HepG2 (cell line): ENCODE measurements at regions not wholly inside any gene's neighbourhood (a gene's known extent, or its start where the extent isn't known, plus 50 kb on each side); places are given as distances from the start of the nearest gene placed in this dataset.

Source experiments
- ATAC-seq: fragments of 200-7000 bp; cut with Tn5 transposase; 3 replicates; pipeline ENCODE4 v1.9.1; 2020; ENCODE audit warnings: mild to moderate bottlenecking, moderate library complexity
- BruUV-seq: library from RNA; stranded (reverse); fragments of 400-500 nt; replicated peaks from 2 replicates; lab custom pipeline; 2021; lab: Mats Ljungman, UMichigan
- CTCF ChIA-PET: fragments of 300-600 bp; formaldehyde crosslinking; extraction: SDS; loops from one replicate; lab custom pipeline; 2021; ENCODE audit warnings: low total read pairs, inconsistent platforms, low intra/inter-chr PET ratio; lab: Yijun Ruan, JAX
- POLR2A ChIA-PET: fragments of 350-600 bp; sonication (Branson Sonifier 250); formaldehyde crosslinking; loops from one replicate; lab custom pipeline; 2020; ENCODE audit warnings: antibody characterized with exemption, inconsistent platforms; lab: Yijun Ruan, JAX
- DNase-seq: peaks from one replicate; pipeline ENCODE4 v3.0.0-alpha.2; 2015; ENCODE audit warnings: low spot score
- FAIRE-seq: peaks from 3 replicates; lab custom pipeline; 2011; peaks lifted over from hg19 to GRCh38; lab: Jason Lieb, UNC
- H2AFZ ChIP-seq: one replicate; pipeline ENCODE4 v1.6.1; 2011; ENCODE audit warnings: low read length, inconsistent platforms
- H3K27ac ChIP-seq: fragments of 300-600 bp; 3 replicates; pipeline ENCODE4 v1.8.0; 2011; ENCODE audit warnings: mixed run types, mild to moderate bottlenecking, mixed read lengths, low read length, inconsistent platforms; ENCODE audit not compliant: insufficient read depth; ENCODE audit errors: extremely low read length
- H3K27me3 ChIP-seq, 2 experiments: fragments of 200-600 bp in 1 of 2; 2 replicates in 1 of 2; 3 replicates in 1 of 2; pipeline versions ENCODE4 v1.6.0 to v1.8.0; 2011; ENCODE audit warnings: low read length in 2 of 2, mild to moderate bottlenecking in 2 of 2, moderate library complexity in 2 of 2, inconsistent platforms in 1 of 2; ENCODE audit not compliant: insufficient read depth in 2 of 2, control insufficient read depth in 1 of 2
- H3K36me3 ChIP-seq, 2 experiments: fragments of 200-600 bp in 1 of 2; replicated peaks in 1 of 2; 2 replicates in 1 of 2; 3 replicates in 1 of 2; pipeline versions ENCODE4 v1.5.1 to v1.8.0; 2011; ENCODE audit warnings: low read length in 2 of 2, inconsistent platforms in 1 of 2; ENCODE audit not compliant: insufficient read depth in 2 of 2, control insufficient read depth in 1 of 2
- H3K4me1 ChIP-seq: 2 replicates; pipeline ENCODE4 v1.5.1; 2012; ENCODE audit warnings: low read length, inconsistent platforms; ENCODE audit not compliant: insufficient read depth
- H3K4me2 ChIP-seq: 2 replicates; pipeline ENCODE4 v1.6.0; 2011; ENCODE audit warnings: low read depth, low read length, inconsistent platforms
- H3K4me3 ChIP-seq, 3 experiments: fragments of 200-600 bp in 1 of 3; sonication (generic), shearing (Covaris generic) in 1 of 3; replicated peaks in 1 of 3; 2 replicates each; pipeline ENCODE4 v1.5.1; 2011 to 2016; ENCODE audit warnings: low read length in 3 of 3, inconsistent platforms in 2 of 3, low read depth in 2 of 3, mild to moderate bottlenecking in 2 of 3, control low read depth in 1 of 3, mixed read lengths in 1 of 3; ENCODE audit not compliant: insufficient read depth in 1 of 3
- H3K79me2 ChIP-seq: one replicate; pipeline ENCODE4 v1.6.1; 2011; ENCODE audit warnings: low read length, inconsistent platforms; ENCODE audit not compliant: insufficient read depth
- H3K9ac ChIP-seq: 2 replicates; pipeline ENCODE4 v1.6.0; 2011; ENCODE audit warnings: mild to moderate bottlenecking, low read depth, low read length, inconsistent platforms; ENCODE audit not compliant: insufficient read depth
- H3K9me3 ChIP-seq: 2 replicates; pipeline ENCODE4 v1.5.1; 2012; ENCODE audit warnings: mild to moderate bottlenecking, low read length
- H4K20me1 ChIP-seq: 2 replicates; pipeline ENCODE4 v1.6.0; 2011; ENCODE audit warnings: inconsistent platforms, mild to moderate bottlenecking, low read length, moderate library complexity; ENCODE audit not compliant: insufficient read depth
- ERF ChIP-seq: IDR thresholded peaks from 2 replicates; pipeline ENCODE4 v1.6.1; 2018; ENCODE audit warnings: missing biosample characterization, missing genetic modification reagents
- MAX ChIP-seq: IDR thresholded peaks from 2 replicates; pipeline ENCODE4 v1.6.1; 2012; ENCODE audit warnings: inconsistent platforms
- NR1H2 ChIP-seq: sonication (generic); formaldehyde crosslinking; IDR thresholded peaks from 2 replicates; pipeline ENCODE4 v1.8.1; 2022; ENCODE audit warnings: low read depth, missing genetic modification reagents, borderline replicate concordance
- RBM39 ChIP-seq: fragments of 200-400 bp; formaldehyde crosslinking; IDR thresholded peaks from one replicate; pipeline ENCODE4 v1.6.1; 2018; ENCODE audit warnings: antibody characterized with exemption, mild to moderate bottlenecking, low read depth, low read length; ENCODE audit not compliant: poor library complexity, severe bottlenecking
- SMAD3 ChIP-seq: sonication (generic); formaldehyde crosslinking; IDR thresholded peaks from 2 replicates; pipeline ENCODE4 v1.4.0; 2020; ENCODE audit warnings: missing genetic modification reagents
- SOX5 ChIP-seq: IDR thresholded peaks from 2 replicates; pipeline ENCODE4 v1.6.1; 2016; ENCODE audit warnings: borderline replicate concordance
- STAG1 ChIP-seq: sonication (generic); formaldehyde crosslinking; IDR thresholded peaks from 2 replicates; pipeline ENCODE4 v1.4.0; 2020; ENCODE audit warnings: missing genetic modification reagents
- ZBTB42 ChIP-seq: sonication (generic); formaldehyde crosslinking; IDR thresholded peaks from 2 replicates; pipeline ENCODE4 v1.5.0; 2020; ENCODE audit warnings: mild to moderate bottlenecking, missing genetic modification reagents
- ZNF337 ChIP-seq: sonication (generic); formaldehyde crosslinking; IDR thresholded peaks from 2 replicates; pipeline ENCODE4 v1.5.1; 2020; ENCODE audit warnings: missing genetic modification reagents, low read depth, mild to moderate bottlenecking, borderline replicate concordance
- ZNF557 ChIP-seq: sonication (generic); formaldehyde crosslinking; IDR thresholded peaks from 2 replicates; pipeline ENCODE4 v1.4.0; 2020; ENCODE audit warnings: missing genetic modification reagents
- ZNF558 ChIP-seq: sonication (generic); formaldehyde crosslinking; IDR thresholded peaks from 2 replicates; pipeline ENCODE4 v1.9.0; 2022; ENCODE audit warnings: mild to moderate bottlenecking, missing genetic modification reagents, borderline replicate concordance
- ZNF615 ChIP-seq: sonication (generic); formaldehyde crosslinking; IDR thresholded peaks from 2 replicates; pipeline ENCODE4 v1.5.0; 2020; ENCODE audit warnings: mild to moderate bottlenecking, missing genetic modification reagents, borderline replicate concordance
- ZNF724P ChIP-seq: sonication (generic); formaldehyde crosslinking; IDR thresholded peaks from 2 replicates; pipeline ENCODE4 v1.8.0; 2022; ENCODE audit warnings: missing genetic modification reagents, borderline replicate concordance
- ZSCAN20 ChIP-seq: sonication (generic); formaldehyde crosslinking; IDR thresholded peaks from 2 replicates; pipeline ENCODE4 v1.4.0; 2020; ENCODE audit warnings: missing genetic modification reagents, mild to moderate bottlenecking, borderline replicate concordance
- WGBS: methylation state at CpG from one replicate; pipeline ENCODE4 v1.1.6; 2017; ENCODE audit warnings: low lambda C conversion rate; 5-methylcytosine and 5-hydroxymethylcytosine counted together
- in situ Hi-C: cut with HindIII; loops from 2 replicates; pipeline ENCODE4 v1.10.0; 2017; ENCODE audit warnings: low pct_unique_long_range_greater_than_20kb; ENCODE audit not compliant: extremely low pct_ligation_motif_present
- intact Hi-C: fragments of 100-400 bp; cut with micrococcal nuclease; formaldehyde crosslinking; loops from one replicate; pipeline ENCODE4 v1.10.0; 2022; ENCODE audit not compliant: unreplicated experiment
- TF ChIP-seq, protein P1 (sequence below): sonication (generic); formaldehyde crosslinking; IDR thresholded peaks from 2 replicates; pipeline ENCODE4 v1.9.0; 2021; ENCODE audit warnings: missing genetic modification reagents, borderline replicate concordance

DNA sequence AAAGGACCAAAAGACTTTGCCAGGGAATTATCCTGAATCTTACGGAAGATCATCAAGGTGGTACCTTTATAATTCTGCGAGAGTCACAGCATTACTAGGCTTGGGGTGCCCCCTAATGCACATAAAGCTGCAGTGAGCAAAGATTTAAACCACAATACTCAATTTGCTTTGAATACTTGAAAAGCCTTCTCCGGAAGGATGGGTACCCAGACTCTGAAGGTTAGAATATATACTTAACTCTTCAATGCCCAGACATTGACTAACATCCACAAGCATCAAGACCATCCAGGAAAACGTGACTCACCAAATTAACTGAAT lies 117.8 kb upstream of the KCNH8 start:
- H3K9me3 ChIP-seq, result no peaks in the 10 kb centered on the region
- no peak for ATAC-seq
- in situ Hi-C loops, result no loop called here
- CTCF ChIA-PET, result no interaction called here
- no TSS peak for BruUV-seq
- TF ChIP-seq RBM39, result no peak
- TF ChIP-seq MAX, result no peak
- TF ChIP-seq SMAD3 (CRISPR knock-in tag), result no peak
- TF ChIP-seq STAG1 (CRISPR knock-in tag), result peak; percentile 28; the same call in 1 of the 2 replicates
- TF ChIP-seq, all 625 proteins: peak for 1
- no peak overlapping the region for H3K4me3 ChIP-seq
- no peaks in the 10 kb centered on the region for H3K27me3 ChIP-seq
- DNase-seq (no peak), FAIRE-seq (no peak)
- POLR2A ChIA-PET, result no interaction called here
- WGBS, result 0% methylated on average over 4 of the region's 4 CpGs
- H4K20me1 ChIP-seq, result no peaks in the 10 kb centered on the region
- no peak overlapping the region for H3K27ac ChIP-seq
- H3K4me1 ChIP-seq, result no peaks in the 10 kb centered on the region
- H3K9ac ChIP-seq, result no peak overlapping the region
- H2AFZ ChIP-seq, result no peak overlapping the region
- no peak overlapping the region for H3K4me2 ChIP-seq
- no peaks in the 10 kb centered on the region for H3K79me2 ChIP-seq
- H3K36me3 ChIP-seq, result no peaks in the 10 kb centered on the region
- intact Hi-C loops, result no loop called here

DNA sequence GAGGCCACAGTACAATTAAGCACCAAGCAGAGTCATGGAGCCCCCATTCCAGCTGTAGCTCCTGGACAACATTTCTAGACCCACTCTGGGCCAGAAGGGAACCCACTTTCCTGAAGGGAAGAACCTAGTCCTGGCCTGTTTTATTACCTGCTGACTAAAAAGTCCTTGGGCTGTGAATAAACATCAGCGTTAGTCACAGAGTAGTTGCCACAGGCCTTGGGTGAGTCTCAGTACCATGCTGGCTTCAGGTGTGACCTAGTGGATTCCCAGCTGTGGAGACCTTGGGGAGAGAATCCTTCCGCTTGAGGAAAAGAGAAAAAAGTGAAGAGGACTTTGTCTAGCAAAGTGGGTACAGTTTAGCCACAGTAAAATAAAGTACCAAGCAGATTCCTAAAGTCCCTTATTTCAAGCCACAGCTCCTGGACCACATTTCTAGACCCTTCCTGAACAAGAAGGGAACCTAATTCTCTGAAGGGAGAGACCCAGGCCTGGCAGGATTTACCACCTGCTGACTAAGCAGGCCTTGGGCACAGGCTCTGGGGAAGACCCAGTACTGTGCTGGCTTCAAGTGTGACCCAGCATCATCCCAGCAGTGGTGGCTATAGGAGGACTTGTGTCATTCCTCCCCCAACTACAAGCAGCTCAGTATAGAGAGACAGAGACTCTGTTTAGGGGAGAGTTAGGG lies 118.3 kb upstream of the KCNH8 start:
- H3K9ac ChIP-seq, result no peak overlapping the region
- H3K9me3 ChIP-seq, result no peaks in the 10 kb centered on the region
- no peak overlapping the region for H2AFZ ChIP-seq
- H3K36me3 ChIP-seq, result no peaks in the 10 kb centered on the region
- FAIRE-seq, result no peak
- ChIA-PET POLR2A (no interaction called here), CTCF (no interaction called here)
- no TSS peak for BruUV-seq
- H3K4me1 ChIP-seq, result no peaks in the 10 kb centered on the region
- WGBS, result 0% methylated on average over 2 of the region's 2 CpGs
- no peaks in the 10 kb centered on the region for H4K20me1 ChIP-seq
- no peak overlapping the region for H3K4me3 ChIP-seq
- no peak for DNase-seq
- H3K4me2 ChIP-seq, result no peak overlapping the region
- TF ChIP-seq NR1H2 (CRISPR knock-in tag) (no peak), ERF (CRISPR knock-in tag) (no peak), ZNF557 (CRISPR knock-in tag) (no peak), ZNF558 (no peak), ZBTB42 (CRISPR knock-in tag) (no peak), ZSCAN20 (no peak), ZNF724P (CRISPR knock-in tag) (no peak), ZNF615 (no peak), ZNF337 (no peak), SOX5 (no peak)
- TF ChIP-seq, protein P1, sequence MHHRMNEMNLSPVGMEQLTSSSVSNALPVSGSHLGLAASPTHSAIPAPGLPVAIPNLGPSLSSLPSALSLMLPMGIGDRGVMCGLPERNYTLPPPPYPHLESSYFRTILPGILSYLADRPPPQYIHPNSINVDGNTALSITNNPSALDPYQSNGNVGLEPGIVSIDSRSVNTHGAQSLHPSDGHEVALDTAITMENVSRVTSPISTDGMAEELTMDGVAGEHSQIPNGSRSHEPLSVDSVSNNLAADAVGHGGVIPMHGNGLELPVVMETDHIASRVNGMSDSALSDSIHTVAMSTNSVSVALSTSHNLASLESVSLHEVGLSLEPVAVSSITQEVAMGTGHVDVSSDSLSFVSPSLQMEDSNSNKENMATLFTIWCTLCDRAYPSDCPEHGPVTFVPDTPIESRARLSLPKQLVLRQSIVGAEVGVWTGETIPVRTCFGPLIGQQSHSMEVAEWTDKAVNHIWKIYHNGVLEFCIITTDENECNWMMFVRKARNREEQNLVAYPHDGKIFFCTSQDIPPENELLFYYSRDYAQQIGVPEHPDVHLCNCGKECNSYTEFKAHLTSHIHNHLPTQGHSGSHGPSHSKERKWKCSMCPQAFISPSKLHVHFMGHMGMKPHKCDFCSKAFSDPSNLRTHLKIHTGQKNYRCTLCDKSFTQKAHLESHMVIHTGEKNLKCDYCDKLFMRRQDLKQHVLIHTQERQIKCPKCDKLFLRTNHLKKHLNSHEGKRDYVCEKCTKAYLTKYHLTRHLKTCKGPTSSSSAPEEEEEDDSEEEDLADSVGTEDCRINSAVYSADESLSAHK (CRISPR knock-in tag), result no peak
- no peak overlapping the region for H3K27ac ChIP-seq
- no peaks in the 10 kb centered on the region for H3K27me3 ChIP-seq
- in situ Hi-C loops (no loop called here), intact Hi-C loops (no loop called here)
- no peak for ATAC-seq
- H3K79me2 ChIP-seq, result no peaks in the 10 kb centered on the region
